ENCODE measurements at regions not wholly inside any gene's neighbourhood (a gene's known extent, or its start where the extent isn't known, plus 50 kb on each side); places are given as distances from the start of the nearest gene placed in this dataset.

DNA sequence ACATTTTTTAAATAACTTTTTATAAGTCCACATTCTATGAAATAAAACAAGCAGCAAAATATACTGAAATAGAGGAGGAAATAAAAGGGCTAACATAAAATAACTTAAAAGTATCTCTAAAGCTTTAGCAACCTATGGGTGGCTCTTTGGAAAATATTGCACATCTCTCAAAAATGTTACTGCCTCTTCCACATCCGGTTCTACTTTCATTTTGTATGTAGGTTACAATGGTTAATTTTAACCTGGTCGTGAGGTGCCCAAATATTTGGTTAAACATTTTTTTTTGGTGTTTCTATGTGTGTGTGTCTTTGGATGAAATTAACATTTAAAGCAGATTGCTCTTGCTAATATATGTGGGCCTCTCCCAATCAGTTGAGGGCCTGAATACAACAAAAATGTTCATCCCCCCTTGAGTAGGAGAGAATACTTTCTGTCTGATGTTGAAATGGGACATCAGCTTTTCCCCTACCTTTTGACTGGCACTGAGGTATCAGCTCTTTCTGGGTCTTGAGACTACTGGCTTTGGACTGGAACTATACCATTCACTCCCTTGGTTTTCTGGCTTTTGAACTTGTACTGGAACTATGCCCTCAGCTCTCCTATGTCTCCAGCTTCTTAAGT, 353.0 kb downstream of the ADAM29 start:
- ATAC-seq (no peak), DNase-seq (ENCODE audit: low read depth in 1 of 2, low spot score in 1 of 2) (no peak), FAIRE-seq (no peak)
- peak overlapping the region; percentile 14; the same call in 1 of the 3 replicates for H3K4me2 ChIP-seq
- 44% methylated on average over 2 of the region's 2 CpGs for WGBS (ENCODE audit: missing lambda C conversion rate)
- no peak overlapping the region for H3K4me3 ChIP-seq
- H3K4me1 ChIP-seq = peaks cover 7% of the 10 kb centered on the region; the same call in 1 of the 3 replicates
- POLR2A ChIA-PET = no interaction called here
- CTCF ChIA-PET = no interaction called here
- TF ChIP-seq POLR2AphosphoS2 (conservative IDR thresholded peaks at IDR 0.05; ENCODE audit: low read length) (no peak), JUNB (IDR thresholded peaks at IDR 0.05) (no peak), ZFP36 (IDR thresholded peaks at IDR 0.05; ENCODE audit: borderline replicate concordance, partially characterized antibody) (no peak), KDM5A (IDR thresholded peaks at IDR 0.05) (no peak), HOXB13 (CRISPR knock-in tag; IDR thresholded peaks at IDR 0.05; ENCODE audit: low read depth) (no peak), FOSB (CRISPR knock-in tag; IDR thresholded peaks at IDR 0.05) (no peak), CHD2 (IDR thresholded peaks at IDR 0.05; ENCODE audit: low read length, partially characterized antibody) (no peak), MYC (IDR thresholded peaks at IDR 0.05; ENCODE audit: borderline replicate concordance, low read length) (no peak)
- TF ChIP-seq, protein P1, sequence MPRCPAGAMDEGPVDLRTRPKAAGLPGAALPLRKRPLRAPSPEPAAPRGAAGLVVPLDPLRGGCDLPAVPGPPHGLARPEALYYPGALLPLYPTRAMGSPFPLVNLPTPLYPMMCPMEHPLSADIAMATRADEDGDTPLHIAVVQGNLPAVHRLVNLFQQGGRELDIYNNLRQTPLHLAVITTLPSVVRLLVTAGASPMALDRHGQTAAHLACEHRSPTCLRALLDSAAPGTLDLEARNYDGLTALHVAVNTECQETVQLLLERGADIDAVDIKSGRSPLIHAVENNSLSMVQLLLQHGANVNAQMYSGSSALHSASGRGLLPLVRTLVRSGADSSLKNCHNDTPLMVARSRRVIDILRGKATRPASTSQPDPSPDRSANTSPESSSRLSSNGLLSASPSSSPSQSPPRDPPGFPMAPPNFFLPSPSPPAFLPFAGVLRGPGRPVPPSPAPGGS (IDR thresholded peaks at IDR 0.05) = no peak
- TF ChIP-seq, protein P2, sequence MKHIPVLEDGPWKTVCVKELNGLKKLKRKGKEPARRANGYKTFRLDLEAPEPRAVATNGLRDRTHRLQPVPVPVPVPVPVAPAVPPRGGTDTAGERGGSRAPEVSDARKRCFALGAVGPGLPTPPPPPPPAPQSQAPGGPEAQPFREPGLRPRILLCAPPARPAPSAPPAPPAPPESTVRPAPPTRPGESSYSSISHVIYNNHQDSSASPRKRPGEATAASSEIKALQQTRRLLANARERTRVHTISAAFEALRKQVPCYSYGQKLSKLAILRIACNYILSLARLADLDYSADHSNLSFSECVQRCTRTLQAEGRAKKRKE (CRISPR knock-in tag; IDR thresholded peaks at IDR 0.05; ENCODE audit: low read depth) = no peak
- TF ChIP-seq, protein P3, sequence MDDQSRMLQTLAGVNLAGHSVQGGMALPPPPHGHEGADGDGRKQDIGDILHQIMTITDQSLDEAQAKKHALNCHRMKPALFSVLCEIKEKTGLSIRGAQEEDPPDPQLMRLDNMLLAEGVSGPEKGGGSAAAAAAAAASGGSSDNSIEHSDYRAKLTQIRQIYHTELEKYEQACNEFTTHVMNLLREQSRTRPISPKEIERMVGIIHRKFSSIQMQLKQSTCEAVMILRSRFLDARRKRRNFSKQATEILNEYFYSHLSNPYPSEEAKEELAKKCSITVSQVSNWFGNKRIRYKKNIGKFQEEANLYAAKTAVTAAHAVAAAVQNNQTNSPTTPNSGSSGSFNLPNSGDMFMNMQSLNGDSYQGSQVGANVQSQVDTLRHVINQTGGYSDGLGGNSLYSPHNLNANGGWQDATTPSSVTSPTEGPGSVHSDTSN (IDR thresholded peaks at IDR 0.05) = no peak
- TF ChIP-seq, protein P4, sequence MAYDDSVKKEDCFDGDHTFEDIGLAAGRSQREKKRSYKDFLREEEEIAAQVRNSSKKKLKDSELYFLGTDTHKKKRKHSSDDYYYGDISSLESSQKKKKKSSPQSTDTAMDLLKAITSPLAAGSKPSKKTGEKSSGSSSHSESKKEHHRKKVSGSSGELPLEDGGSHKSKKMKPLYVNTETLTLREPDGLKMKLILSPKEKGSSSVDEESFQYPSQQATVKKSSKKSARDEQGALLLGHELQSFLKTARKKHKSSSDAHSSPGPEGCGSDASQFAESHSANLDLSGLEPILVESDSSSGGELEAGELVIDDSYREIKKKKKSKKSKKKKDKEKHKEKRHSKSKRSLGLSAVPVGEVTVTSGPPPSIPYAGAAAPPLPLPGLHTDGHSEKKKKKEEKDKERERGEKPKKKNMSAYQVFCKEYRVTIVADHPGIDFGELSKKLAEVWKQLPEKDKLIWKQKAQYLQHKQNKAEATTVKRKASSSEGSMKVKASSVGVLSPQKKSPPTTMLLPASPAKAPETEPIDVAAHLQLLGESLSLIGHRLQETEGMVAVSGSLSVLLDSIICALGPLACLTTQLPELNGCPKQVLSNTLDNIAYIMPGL (CRISPR knock-in tag; IDR thresholded peaks at IDR 0.05; ENCODE audit: borderline replicate concordance) = no peak
- no peak overlapping the region for H3K27ac ChIP-seq
- H3K9me3 ChIP-seq = no peaks in the 10 kb centered on the region

DNA sequence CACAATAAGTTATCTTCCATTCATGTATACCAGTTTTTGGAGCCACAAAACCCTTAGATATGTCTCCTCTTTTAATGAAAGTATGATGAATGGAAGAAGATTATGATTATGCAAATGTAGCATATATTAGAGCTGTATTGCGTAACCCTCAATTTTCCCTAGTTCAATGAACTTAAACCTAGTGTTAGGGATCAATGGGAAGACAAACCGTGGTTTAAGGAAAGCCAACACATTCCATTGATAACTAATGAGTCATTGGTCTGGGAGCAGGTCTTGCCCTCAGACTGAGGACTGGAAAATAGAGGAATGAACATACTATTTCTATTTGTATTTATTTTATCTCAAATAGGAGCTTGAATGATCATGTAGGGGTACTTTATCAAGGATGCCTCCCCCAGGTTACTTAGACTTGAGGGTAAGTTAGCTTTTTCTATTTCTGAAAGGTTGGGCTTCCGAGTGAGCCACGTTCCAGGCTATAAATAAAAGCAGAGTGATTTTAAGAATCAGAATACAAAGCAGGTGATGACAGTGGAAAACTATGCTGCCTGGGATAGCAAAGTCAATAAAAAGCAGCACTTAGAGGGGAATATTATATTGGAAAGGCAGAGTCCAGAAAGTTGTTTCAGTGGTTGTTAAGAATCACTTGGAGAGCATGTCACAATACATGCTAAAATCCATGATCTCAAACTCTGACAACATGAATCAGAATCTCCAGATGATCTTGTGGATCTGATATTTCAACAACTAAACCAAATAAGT, 356.0 kb downstream of the ADAM29 start:
- ChIA-PET POLR2A (no interaction called here), CTCF (no interaction called here)
- 56% methylated on average over 4 of the region's 4 CpGs for WGBS (ENCODE audit: missing lambda C conversion rate)

DNA sequence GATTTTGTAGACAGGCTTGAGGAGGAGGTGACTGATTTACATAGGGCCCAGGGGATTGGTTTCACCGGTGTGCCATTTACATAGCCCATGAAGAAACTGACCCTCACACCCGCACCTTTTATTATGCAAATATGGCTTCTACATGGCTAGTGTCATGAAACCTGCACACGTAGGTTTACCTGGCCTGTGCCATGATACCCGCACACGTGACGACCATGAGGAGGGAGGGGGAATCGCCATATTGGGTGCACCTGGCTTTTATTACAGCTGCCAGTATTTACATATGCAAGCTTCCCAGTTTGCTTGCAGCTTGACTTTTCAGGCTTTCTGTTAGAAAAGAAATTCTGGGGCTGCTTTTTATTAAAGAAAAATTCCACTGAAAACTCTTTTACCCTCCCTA, 359.7 kb downstream of the ADAM29 start:
- Histone ChIP-seq H3K4me1 (peaks cover 7% of the 10 kb centered on the region; the same call in 1 of the 3 replicates), H3K27ac (no peak overlapping the region), H3K9me3 (no peaks in the 10 kb centered on the region), H3K4me3 (no peak overlapping the region), H3K4me2 (no peak overlapping the region)
- WGBS (ENCODE audit: missing lambda C conversion rate) = 91% methylated on average over 7 of the region's 7 CpGs
- POLR2A ChIA-PET = no interaction called here
- no peak for DNase-seq (ENCODE audit: low read depth in 1 of 2, low spot score in 1 of 2)
- CTCF ChIA-PET = no interaction called here
- no peak for FAIRE-seq
- ATAC-seq = no peak
- TF ChIP-seq FOSL2 (IDR thresholded peaks at IDR 0.05) (no peak), FOSL2 (CRISPR knock-in tag; IDR thresholded peaks at IDR 0.05) (no peak), EHF (CRISPR knock-in tag; IDR thresholded peaks at IDR 0.05) (no peak), EP300 (IDR thresholded peaks at IDR 0.05) (no peak), CHD4 (IDR thresholded peaks at IDR 0.05; ENCODE audit: borderline replicate concordance) (no peak), RAD21 (conservative IDR thresholded peaks at IDR 0.05 in 1 of 2, IDR thresholded peaks at IDR 0.05 in 1 of 2) (no peak), ZNF302 (CRISPR knock-in tag; IDR thresholded peaks at IDR 0.05) (no peak), RNF2 (IDR thresholded peaks at IDR 0.05; ENCODE audit: borderline replicate concordance, low read depth) (no peak), ESRRA (IDR thresholded peaks at IDR 0.05; ENCODE audit: borderline replicate concordance, low read length) (no peak), FOXS1 (CRISPR knock-in tag; IDR thresholded peaks at IDR 0.05) (no peak), CBX8 (IDR thresholded peaks at IDR 0.05) (no peak), SREBF2 (IDR thresholded peaks at IDR 0.05) (no peak), TFCP2L1 (CRISPR knock-in tag; IDR thresholded peaks at IDR 0.05) (no peak), KDM1A (IDR thresholded peaks at IDR 0.05; ENCODE audit: low read depth) (no peak)
- TF ChIP-seq, protein P5, sequence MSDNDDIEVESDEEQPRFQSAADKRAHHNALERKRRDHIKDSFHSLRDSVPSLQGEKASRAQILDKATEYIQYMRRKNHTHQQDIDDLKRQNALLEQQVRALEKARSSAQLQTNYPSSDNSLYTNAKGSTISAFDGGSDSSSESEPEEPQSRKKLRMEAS (IDR thresholded peaks at IDR 0.05) = no peak
- TF ChIP-seq, protein P6, sequence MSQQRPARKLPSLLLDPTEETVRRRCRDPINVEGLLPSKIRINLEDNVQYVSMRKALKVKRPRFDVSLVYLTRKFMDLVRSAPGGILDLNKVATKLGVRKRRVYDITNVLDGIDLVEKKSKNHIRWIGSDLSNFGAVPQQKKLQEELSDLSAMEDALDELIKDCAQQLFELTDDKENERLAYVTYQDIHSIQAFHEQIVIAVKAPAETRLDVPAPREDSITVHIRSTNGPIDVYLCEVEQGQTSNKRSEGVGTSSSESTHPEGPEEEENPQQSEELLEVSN (IDR thresholded peaks at IDR 0.05; ENCODE audit: borderline replicate concordance, low read depth) = no peak

More for the DNA sequence above, 356.0 kb downstream of the ADAM29 start:
- Histone ChIP-seq H3K27ac (no peak overlapping the region), H3K4me2 (peak overlapping the region; percentile 23; the same call in 1 of the 3 replicates), H3K4me1 (peaks cover 7% of the 10 kb centered on the region; the same call in 1 of the 3 replicates), H3K9me3 (no peaks in the 10 kb centered on the region), H3K4me3 (no peak overlapping the region)
- TF ChIP-seq EHMT2 (IDR thresholded peaks at IDR 0.05; ENCODE audit: low read depth) (no peak), MAFK (IDR thresholded peaks at IDR 0.05; ENCODE audit: partially characterized antibody) (peak; percentile 5), CEBPB (IDR thresholded peaks at IDR 0.05) (peak; percentile 40 to 51; a peak in 2 of 4 replicates)
- no peak for DNase-seq (ENCODE audit: low read depth in 1 of 2, low spot score in 1 of 2)
- FAIRE-seq = no peak
- ATAC-seq = no peak
